HCT116 (cell line): ENCODE measurements at regions not wholly inside any gene's neighbourhood (a gene's known extent, or its start where the extent isn't known, plus 50 kb on each side); places are given as distances from the start of the nearest gene placed in this dataset.

ENCODE experiments used
- ATAC-seq: fragments of 200-7000 bp; cut with Tn5 transposase; 2 replicates; pipeline ENCODE4 v1.9.1; 2020; ENCODE audit warnings: mild to moderate bottlenecking, moderate library complexity
- BruUV-seq: library from RNA; stranded (reverse); fragments of 400-500 nt; replicated peaks from 2 replicates; lab custom pipeline; 2021; lab: Mats Ljungman, UMichigan
- CTCF ChIA-PET: fragments of 300-600 bp; sonication (Branson Sonifier 250); formaldehyde crosslinking; loops from one replicate; lab custom pipeline; 2021; ENCODE audit warnings: antibody characterized with exemption; lab: Charles Lee
- POLR2A ChIA-PET: fragments of 300-600, 350-600 bp; sonication (Branson Sonifier 250); formaldehyde crosslinking; loops from one replicate; lab custom pipeline; 2021; ENCODE audit warnings: antibody characterized with exemption; lab: Charles Lee
- RAD21 ChIA-PET, 2 experiments: fragments of 300-600 bp; sonication (Branson Sonifier 250); formaldehyde crosslinking; loops; one replicate each; lab custom pipeline; 2023; ENCODE audit warnings: low total read pairs in 2 of 2; ENCODE audit not compliant: uncharacterized antibody in 2 of 2, unreplicated experiment in 2 of 2, low non-redundant PET in 1 of 2; lab: Charles Lee
- DNase-seq: peaks from one replicate; pipeline ENCODE4 v3.0.0-alpha.2; 2010; ENCODE audit warnings: low read depth, low spot score
- H2AFZ ChIP-seq: fragments of 200-600 bp; shearing (Covaris generic), sonication (generic); 2 replicates; pipeline ENCODE4 v1.6.1; 2017; ENCODE audit warnings: low read depth, mixed run types, mixed read lengths, antibody characterized with exemption, low read length; ENCODE audit not compliant: poor library complexity, severe bottlenecking
- H3K27ac ChIP-seq: 2 replicates; pipeline ENCODE4 v1.5.1; 2012; ENCODE audit warnings: low read depth, low read length
- H3K27me3 ChIP-seq: fragments of 200-600 bp; sonication (generic); 2 replicates; pipeline ENCODE4 v1.6.1; 2016; ENCODE audit warnings: mixed run types, low read length, mixed read lengths; ENCODE audit not compliant: insufficient read depth
- H3K36me3 ChIP-seq, 2 experiments: fragments of 200-500 bp in 1 of 2; fragments of 200-600 bp in 1 of 2; sonication (Bioruptor generic) in 1 of 2; sonication (generic) in 1 of 2; 2 replicates each; pipeline versions ENCODE4 v1.5.1 to v1.6.1; 2014 to 2016; ENCODE audit warnings: low read length in 2 of 2, inconsistent platforms in 1 of 2, mixed read lengths in 1 of 2, mixed run types in 1 of 2; ENCODE audit not compliant: insufficient read depth in 2 of 2, control insufficient read depth in 1 of 2
- H3K4me1 ChIP-seq, 2 experiments: fragments of 200-600 bp in 1 of 2; sonication (generic) in 1 of 2; 2 replicates each; pipeline versions ENCODE4 v1.5.1 to v1.6.1; 2012 to 2017; ENCODE audit warnings: low read length in 2 of 2, inconsistent platforms in 1 of 2, mild to moderate bottlenecking in 1 of 2, mixed read lengths in 1 of 2, mixed run types in 1 of 2, moderate library complexity in 1 of 2; ENCODE audit not compliant: insufficient read depth in 2 of 2, control insufficient read depth in 1 of 2
- H3K4me2 ChIP-seq: fragments of 200-600 bp; sonication (generic); 2 replicates; pipeline ENCODE4 v1.6.1; 2017; ENCODE audit warnings: mixed run types, low read length, mixed read lengths
- H3K4me3 ChIP-seq, 2 experiments: fragments of 200-600 bp in 1 of 2; sonication (generic) in 1 of 2; replicated peaks in 1 of 2; 2 replicates each; pipeline ENCODE4 v1.5.1; 2011 to 2016; ENCODE audit warnings: low read length in 2 of 2, control low read depth in 1 of 2, low read depth in 1 of 2, mild to moderate bottlenecking in 1 of 2, mixed read lengths in 1 of 2, mixed run types in 1 of 2
- H3K79me2 ChIP-seq: fragments of 200-600 bp; sonication (generic); 2 replicates; pipeline ENCODE4 v1.6.1; 2017; ENCODE audit warnings: mild to moderate bottlenecking, mixed run types, low read length, moderate library complexity, mixed read lengths; ENCODE audit not compliant: insufficient read depth
- H3K9ac ChIP-seq: fragments of 200-600 bp; sonication (generic); 2 replicates; pipeline ENCODE4 v1.6.1; 2016; ENCODE audit warnings: low read length, mixed read lengths
- H3K9me2 ChIP-seq: fragments of 200-600 bp; sonication (generic), shearing (Covaris generic); 2 replicates; pipeline ENCODE4 v1.6.1; 2017; ENCODE audit warnings: mixed run types, mild to moderate bottlenecking, moderate library complexity; ENCODE audit not compliant: insufficient read depth
- H3K9me3 ChIP-seq, 2 experiments: fragments of 200-500 bp in 1 of 2; fragments of 200-600 bp in 1 of 2; sonication (Bioruptor generic) in 1 of 2; sonication (generic) in 1 of 2; 2 replicates each; pipeline ENCODE4 v1.6.1; 2014 to 2017; ENCODE audit warnings: low read length in 2 of 2, mixed read lengths in 2 of 2, inconsistent platforms in 1 of 2, low read depth in 1 of 2, mild to moderate bottlenecking in 1 of 2, mixed run types in 1 of 2, moderate library complexity in 1 of 2; ENCODE audit not compliant: control insufficient read depth in 1 of 2, insufficient read depth in 1 of 2
- H4K20me1 ChIP-seq: fragments of 200-600 bp; sonication (generic), shearing (Covaris generic); 2 replicates; pipeline ENCODE4 v1.6.1; 2017; ENCODE audit warnings: mixed run types, mild to moderate bottlenecking, moderate library complexity; ENCODE audit not compliant: insufficient read depth
- CTCF ChIP-seq, 3 experiments: fragments of 200-600 bp in 1 of 3; sonication (generic) in 1 of 3; IDR thresholded peaks in 2 of 3; conservative IDR thresholded peaks in 1 of 3; 2 replicates each; pipeline ENCODE4 v1.5.1; 2012 to 2017; ENCODE audit warnings: low read depth in 2 of 3, low read length in 2 of 3, antibody characterized with exemption in 1 of 3, borderline replicate concordance in 1 of 3, control low read depth in 1 of 3, mild to moderate bottlenecking in 1 of 3, mixed read lengths in 1 of 3, mixed run types in 1 of 3, moderate library complexity in 1 of 3; ENCODE audit not compliant: insufficient read depth in 1 of 3
- EGR1 ChIP-seq: IDR thresholded peaks from 2 replicates; pipeline ENCODE4 v1.6.1; 2012; ENCODE audit warnings: low read depth
- EZH2phosphoT487 ChIP-seq: fragments of 200-600 bp; IDR thresholded peaks from 2 replicates; pipeline ENCODE4 v1.6.1; 2018; ENCODE audit warnings: antibody characterized with exemption, borderline replicate concordance
- JUND ChIP-seq: IDR thresholded peaks from 2 replicates; pipeline ENCODE4 v1.6.1; 2012
- MAX ChIP-seq: IDR thresholded peaks from 2 replicates; pipeline ENCODE4 v1.6.1; 2012
- SRF ChIP-seq: IDR thresholded peaks from 2 replicates; pipeline ENCODE4 v1.6.1; 2012; ENCODE audit warnings: low read depth
- TCF7L2 ChIP-seq: IDR thresholded peaks from 2 replicates; pipeline ENCODE4 v1.7.0; 2011; ENCODE audit warnings: borderline replicate concordance, inconsistent platforms; ENCODE audit not compliant: insufficient read depth, insufficient read length; ENCODE audit errors: extremely low read depth
- YY1 ChIP-seq: IDR thresholded peaks from 2 replicates; pipeline ENCODE4 v1.6.1; 2011; ENCODE audit warnings: low read length, low read depth, moderate library complexity, mild to moderate bottlenecking; ENCODE audit not compliant: insufficient replicate concordance; ENCODE audit errors: extremely low read depth
- intact Hi-C: fragments of 100-400 bp; cut with micrococcal nuclease; formaldehyde crosslinking; loops from 2 replicates; pipeline ENCODE4 v1.10.0; 2022

- H3K27me3 ChIP-seq: no peaks in the 10 kb centered on the region
- ChIA-PET RAD21 (no interaction called here), CTCF (no interaction called here), POLR2A (no interaction called here)
- H3K9me3 ChIP-seq: no peaks in the 10 kb centered on the region
- no peaks in the 10 kb centered on the region for H4K20me1 ChIP-seq
- intact Hi-C loops: no loop called here
- H2AFZ ChIP-seq: no peak overlapping the region
- no peaks in the 10 kb centered on the region for H3K4me1 ChIP-seq
- no peaks in the 10 kb centered on the region for H3K36me3 ChIP-seq
- no peak overlapping the region for H3K4me2 ChIP-seq
- H3K9ac ChIP-seq: no peak overlapping the region
- ATAC-seq (no peak), DNase-seq (no peak)
- no peaks in the 10 kb centered on the region for H3K79me2 ChIP-seq
- H3K4me3 ChIP-seq: no peak overlapping the region
- H3K9me2 ChIP-seq: no peaks in the 10 kb centered on the region
- TF ChIP-seq MAX: no peak
- TF ChIP-seq TCF7L2: no peak
- no peak for TF ChIP-seq CTCF (IDR thresholded peaks at IDR 0.05 in 2 of 3, conservative IDR thresholded peaks at IDR 0.05 in 1 of 3; ENCODE audit: borderline replicate concordance in 1 of 3, insufficient read depth in 1 of 3, low read depth in 2 of 3, low read length in 2 of 3)
- TF ChIP-seq JUND: no peak
- TF ChIP-seq EGR1: no peak
- TF ChIP-seq SRF: no peak
- no peak for TF ChIP-seq EZH2phosphoT487
- TF ChIP-seq YY1: no peak
- TF ChIP-seq, all 23 proteins: peak for 0
- no peak overlapping the region for H3K27ac ChIP-seq
- no TSS peak for BruUV-seq
Observed at GRCh38 chr5:93055561-93055960, 525.5 kb downstream of the NR2F1-AS1 start.
